K562 (cell line): ENCODE measurements at regions not wholly inside any gene's neighbourhood (a gene's known extent, or its start where the extent isn't known, plus 50 kb on each side); places are given as distances from the start of the nearest gene placed in this dataset.

ENCODE experiments used
- ATAC-seq: fragments of 200-7000 bp; cut with Tn5 transposase; 3 replicates; pipeline ENCODE4 v1.9.1; 2020; ENCODE audit warnings: moderate library complexity
- BruUV-seq: library from RNA; stranded (reverse); fragments of 400-500 nt; replicated peaks from 2 replicates; lab custom pipeline; 2021; lab: Mats Ljungman, UMichigan
- CTCF ChIA-PET: fragments of 300-600 bp; formaldehyde crosslinking; extraction: SDS; loops from one replicate; lab custom pipeline; 2021; ENCODE audit warnings: low intra/inter-chr PET ratio; lab: Yijun Ruan, JAX
- POLR2A ChIA-PET: fragments of 300-600, 350-650 bp; sonication (Branson Sonifier 250); formaldehyde crosslinking; extraction: SDS; loops from one replicate; lab custom pipeline; 2021; ENCODE audit warnings: antibody characterized with exemption, inconsistent platforms; lab: Yijun Ruan, JAX
- DNase-seq, 4 experiments: peaks; one replicate each; pipeline versions ENCODE4 v3.0.0 to v3.0.0-alpha.2; 2011 to 2018; ENCODE audit warnings: low spot score in 3 of 4, mixed read lengths in 3 of 4; ENCODE audit errors: extremely low read depth in 1 of 4
- FAIRE-seq: peaks from 2 replicates; lab custom pipeline; 2011; peaks lifted over from hg19 to GRCh38; lab: Jason Lieb, UNC
- H2AFZ ChIP-seq: 2 replicates; pipeline ENCODE4 v1.6.0; 2011; ENCODE audit warnings: low read depth, low read length, control low read depth, inconsistent platforms
- H3K27ac ChIP-seq: fragments of 200-600 bp; 3 replicates; pipeline ENCODE4 v1.8.0; 2011; ENCODE audit warnings: low read depth, mild to moderate bottlenecking, control low read depth, inconsistent platforms, low read length, moderate library complexity, mixed read lengths; ENCODE audit errors: extremely low read depth
- H3K27me3 ChIP-seq, 2 experiments: fragments of 300-600 bp in 1 of 2; 2 replicates in 1 of 2; 3 replicates in 1 of 2; pipeline versions ENCODE4 v1.6.0 to v1.8.0; 2011; ENCODE audit warnings: inconsistent platforms in 2 of 2, low read length in 2 of 2, mild to moderate bottlenecking in 1 of 2, mixed read lengths in 1 of 2, moderate library complexity in 1 of 2; ENCODE audit not compliant: control insufficient read depth in 2 of 2, insufficient read depth in 2 of 2
- H3K36me3 ChIP-seq: fragments of 300-600 bp; 3 replicates; pipeline ENCODE4 v1.8.0; 2011; ENCODE audit warnings: mild to moderate bottlenecking, low read length, inconsistent platforms; ENCODE audit not compliant: control insufficient read depth, insufficient read depth
- H3K4me1 ChIP-seq, 2 experiments: fragments of 200-600 bp in 1 of 2; replicated peaks in 1 of 2; 2 replicates in 1 of 2; 3 replicates in 1 of 2; pipeline versions ENCODE4 v1.5.1 to v1.8.0; 2011; ENCODE audit warnings: inconsistent platforms in 2 of 2, low read length in 2 of 2, mild to moderate bottlenecking in 1 of 2, mixed read lengths in 1 of 2, moderate library complexity in 1 of 2; ENCODE audit not compliant: control insufficient read depth in 2 of 2, insufficient read depth in 2 of 2
- H3K4me2 ChIP-seq: 2 replicates; pipeline ENCODE4 v1.6.1; 2011; ENCODE audit warnings: low read length, control low read depth, inconsistent platforms, mixed read lengths; ENCODE audit not compliant: insufficient read depth
- H3K4me3 ChIP-seq: fragments of 200-600 bp; sonication (generic), shearing (Covaris generic); 2 replicates; pipeline ENCODE4 v1.5.1; 2016; ENCODE audit warnings: control low read depth, inconsistent platforms
- H3K79me2 ChIP-seq: fragments of 200-600 bp; 3 replicates; pipeline ENCODE4 v1.8.0; 2011; ENCODE audit warnings: low read length, inconsistent platforms; ENCODE audit not compliant: control insufficient read depth, insufficient read depth
- H3K9ac ChIP-seq, 2 experiments: 2 replicates each; pipeline versions ENCODE4 v1.6.0 to v1.6.1; 2011; ENCODE audit warnings: low read depth in 2 of 2, low read length in 2 of 2, control low read depth in 1 of 2, inconsistent platforms in 1 of 2, mild to moderate bottlenecking in 1 of 2, mixed read lengths in 1 of 2; ENCODE audit not compliant: insufficient read depth in 1 of 2
- H3K9me1 ChIP-seq: one replicate; pipeline ENCODE4 v1.6.0; 2011; ENCODE audit warnings: inconsistent platforms, mild to moderate bottlenecking, low read length, moderate library complexity; ENCODE audit not compliant: control insufficient read depth, insufficient read depth
- H3K9me3 ChIP-seq: replicated peaks from 2 replicates; pipeline ENCODE4 v1.5.1; 2011; ENCODE audit warnings: low read depth, low read length, inconsistent platforms; ENCODE audit not compliant: control insufficient read depth, insufficient read depth
- H4K20me1 ChIP-seq: replicated peaks from 2 replicates; pipeline ENCODE4 v1.6.1; 2011; ENCODE audit warnings: low read length, inconsistent platforms, mixed read lengths; ENCODE audit not compliant: control insufficient read depth, insufficient read depth
- BMI1 ChIP-seq: fragments of 150-350 bp; IDR thresholded peaks from 2 replicates; pipeline ENCODE4 v1.6.1; 2014; ENCODE audit warnings: low read length
- CEBPG ChIP-seq, 3 experiments: fragments of 200-800 bp in 1 of 3; sonication (Bioruptor generic) in 1 of 3; sonication (generic) in 1 of 3; formaldehyde crosslinking in 1 of 3; IDR thresholded peaks in 2 of 3; conservative IDR thresholded peaks in 1 of 3; 2 replicates each; pipeline versions ENCODE4 v1.6.1 to v1.8.0; 2016 to 2022; ENCODE audit warnings: missing compliant biosample characterization in 2 of 3, missing genetic modification characterization in 2 of 3, mild to moderate bottlenecking in 1 of 3, missing genetic modification reagents in 1 of 3
- EP400 ChIP-seq: fragments of 450-650 bp; IDR thresholded peaks from 2 replicates; pipeline ENCODE4 v1.6.1; 2017; ENCODE audit warnings: antibody characterized with exemption, mild to moderate bottlenecking, moderate library complexity
- HDAC3 ChIP-seq: fragments of 450-650 bp; IDR thresholded peaks from 2 replicates; pipeline ENCODE4 v1.6.1; 2018; ENCODE audit warnings: borderline replicate concordance, mild to moderate bottlenecking, moderate library complexity; ENCODE audit not compliant: partially characterized antibody
- NCOR1 ChIP-seq: fragments of 450-650 bp; IDR thresholded peaks from 2 replicates; pipeline ENCODE4 v1.6.1; 2016; ENCODE audit warnings: mild to moderate bottlenecking, moderate library complexity
- RBM17 ChIP-seq: fragments of 200-400 bp; formaldehyde crosslinking; IDR thresholded peaks from 2 replicates; pipeline ENCODE4 v1.6.1; 2017; ENCODE audit warnings: low read depth, mild to moderate bottlenecking, low read length, borderline replicate concordance
- SRF ChIP-seq, 2 experiments: fragments of 250-450, 450-650 bp in 1 of 2; sonication (Bioruptor Pico) in 1 of 2; sonication (generic) in 1 of 2; formaldehyde crosslinking; IDR thresholded peaks; 2 replicates each; pipeline versions ENCODE4 v1.5.0 to v1.5.1; 2020 to 2022; ENCODE audit warnings: mild to moderate bottlenecking in 1 of 2, missing genetic modification reagents in 1 of 2
- STAG1 ChIP-seq: sonication (generic); formaldehyde crosslinking; IDR thresholded peaks from 2 replicates; pipeline ENCODE4 v1.5.0; 2020; ENCODE audit warnings: missing genetic modification reagents, borderline replicate concordance
- STAT5B ChIP-seq: fragments of 250-450 bp; sonication (Bioruptor Pico); IDR thresholded peaks from 2 replicates; pipeline ENCODE4 v1.8.0; 2021; ENCODE audit warnings: mild to moderate bottlenecking, inconsistent platforms
- TRIM24 ChIP-seq, 2 experiments: fragments of 450-650 bp; IDR thresholded peaks; 2 replicates each; pipeline ENCODE4 v1.6.1; 2016
- ZEB2 ChIP-seq: fragments of 450-650 bp; IDR thresholded peaks from 2 replicates; pipeline ENCODE4 v1.6.1; 2016
- ZNF184 ChIP-seq: sonication (generic); formaldehyde crosslinking; IDR thresholded peaks from 2 replicates; pipeline ENCODE4 v1.5.0; 2020; ENCODE audit warnings: missing genetic modification reagents
- ZNF23 ChIP-seq: fragments of 250-450 bp; sonication (Bioruptor Pico); IDR thresholded peaks from 2 replicates; pipeline ENCODE4 v1.4.0; 2020; ENCODE audit warnings: mild to moderate bottlenecking
- ZNF384 ChIP-seq: IDR thresholded peaks from 2 replicates; pipeline ENCODE4 v1.6.1; 2012; ENCODE audit warnings: low read depth, low read length, improper control_type of control experiment
- ZNF431 ChIP-seq: sonication (generic); formaldehyde crosslinking; IDR thresholded peaks from 2 replicates; pipeline ENCODE4 v1.8.0; 2022; ENCODE audit warnings: mild to moderate bottlenecking, missing genetic modification reagents
- WGBS: fragments of 100-300 bp; shearing (Covaris generic); methylation state at CpG from one replicate; pipeline ENCODE4 v1.1.6; 2016; ENCODE audit warnings: low coverage, mixed read lengths; ENCODE audit not compliant: insufficient coverage; ENCODE audit errors: missing lambda C conversion rate; 5-methylcytosine and 5-hydroxymethylcytosine counted together
- in situ Hi-C: fragments of 300-500 bp; cut with MboI; formaldehyde crosslinking; loops from 4 replicates; pipeline ENCODE4 v1.15.0; 2018; ENCODE audit warnings: inconsistent platforms, mixed read lengths
- intact Hi-C: fragments of 100-400 bp; cut with micrococcal nuclease; formaldehyde crosslinking; loops from 2 replicates; pipeline ENCODE4 v1.14.2; 2022
- TF ChIP-seq, protein P1 (sequence below): IDR thresholded peaks from 2 replicates; pipeline ENCODE4 v1.6.1; 2012; ENCODE audit warnings: low read depth, low read length, improper control_type of control experiment, borderline replicate concordance
- TF ChIP-seq, protein P2 (sequence below): fragments of 250-450 bp; sonication (Bioruptor Pico); IDR thresholded peaks from 2 replicates; pipeline ENCODE4 v1.9.0; 2021; ENCODE audit warnings: mild to moderate bottlenecking, inconsistent platforms
- TF ChIP-seq, protein P3 (sequence below): fragments of 250-450 bp; sonication (Bioruptor Pico); IDR thresholded peaks from 2 replicates; pipeline ENCODE4 v1.8.0; 2021; ENCODE audit warnings: mild to moderate bottlenecking, moderate library complexity

DNA sequence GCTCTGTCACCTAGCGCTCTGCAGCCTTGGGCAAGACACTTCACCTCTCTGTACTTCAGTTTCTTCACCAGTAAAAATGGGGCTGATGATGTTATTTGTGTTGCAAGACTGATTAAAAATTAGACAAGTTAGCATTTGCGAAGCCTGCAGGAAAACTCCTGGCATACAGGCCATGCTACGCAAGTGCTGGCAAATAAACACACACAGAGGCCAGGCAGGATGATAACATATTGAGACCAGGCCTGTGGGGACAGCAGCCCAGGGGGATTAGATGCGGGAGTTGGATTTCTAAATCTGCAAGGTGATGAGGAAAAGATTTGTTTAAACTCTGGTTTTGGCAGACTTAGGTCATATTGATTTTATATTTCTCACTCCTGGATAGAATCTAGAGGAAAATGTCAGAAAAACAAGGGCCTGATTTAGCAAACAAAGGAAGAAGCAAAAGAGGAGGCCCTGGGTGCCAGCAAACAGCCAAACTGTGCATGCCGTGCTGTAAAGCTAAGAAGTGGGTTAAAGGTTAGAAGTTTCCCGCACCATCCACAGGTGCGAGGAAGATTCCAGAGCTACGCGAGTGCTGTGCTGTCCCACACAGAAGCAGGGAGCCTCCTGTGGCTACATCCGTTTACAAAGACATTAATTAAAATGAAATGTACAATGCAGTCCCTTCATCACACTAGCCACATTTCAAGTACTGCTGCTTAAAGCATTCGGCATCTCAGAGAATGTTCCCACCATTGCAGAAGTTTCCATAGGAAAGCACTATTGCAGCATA is 532.2 kb downstream of the NPHP4 start:
- Histone ChIP-seq H3K27ac (no peak overlapping the region), H3K79me2 (no peaks in the 10 kb centered on the region), H3K4me2 (no peak overlapping the region), H3K9me3 (no peaks in the 10 kb centered on the region), H3K4me1 (no peaks in the 10 kb centered on the region), H4K20me1 (no peaks in the 10 kb centered on the region; the same call in 1 of the 2 replicates), H3K9ac (no peak overlapping the region), H3K9me1 (peaks cover 3% of the 10 kb centered on the region), H2AFZ (no peak overlapping the region), H3K27me3 (peaks cover 0 to 20% of the 10 kb centered on the region in 2 experiments; a peak in 1 of 5 replicates), H3K36me3 (no peaks in the 10 kb centered on the region), H3K4me3 (no peak overlapping the region)
- under 1% methylated on average over 11 of the region's 11 CpGs for WGBS
- CTCF ChIA-PET, result no interaction called here
- in situ Hi-C loops, result no loop called here
- ATAC-seq (no peak), DNase-seq (no peak), FAIRE-seq (no peak)
- intact Hi-C loops, result no loop called here
- no TSS peak for BruUV-seq
- TF ChIP-seq NCOR1 (no peak), ZNF23 (no peak), STAT5B (CRISPR knock-in tag) (no peak), HDAC3 (no peak), RBM17 (no peak), EP400 (no peak), CEBPG (CRISPR knock-in tag; IDR thresholded peaks at IDR 0.05) (no peak), CEBPG (tag; conservative IDR thresholded peaks at IDR 0.05 in 1 of 2, IDR thresholded peaks at IDR 0.05 in 1 of 2) (no peak), ZNF431 (CRISPR knock-in tag) (no peak), TRIM24 (IDR thresholded peaks at IDR 0.05) (no peak), STAG1 (CRISPR knock-in tag) (no peak), BMI1 (no peak), SRF (CRISPR knock-in tag; IDR thresholded peaks at IDR 0.05) (no peak), ZEB2 (no peak), ZNF384 (no peak), ZNF184 (CRISPR knock-in tag) (no peak)
- TF ChIP-seq, protein P1, sequence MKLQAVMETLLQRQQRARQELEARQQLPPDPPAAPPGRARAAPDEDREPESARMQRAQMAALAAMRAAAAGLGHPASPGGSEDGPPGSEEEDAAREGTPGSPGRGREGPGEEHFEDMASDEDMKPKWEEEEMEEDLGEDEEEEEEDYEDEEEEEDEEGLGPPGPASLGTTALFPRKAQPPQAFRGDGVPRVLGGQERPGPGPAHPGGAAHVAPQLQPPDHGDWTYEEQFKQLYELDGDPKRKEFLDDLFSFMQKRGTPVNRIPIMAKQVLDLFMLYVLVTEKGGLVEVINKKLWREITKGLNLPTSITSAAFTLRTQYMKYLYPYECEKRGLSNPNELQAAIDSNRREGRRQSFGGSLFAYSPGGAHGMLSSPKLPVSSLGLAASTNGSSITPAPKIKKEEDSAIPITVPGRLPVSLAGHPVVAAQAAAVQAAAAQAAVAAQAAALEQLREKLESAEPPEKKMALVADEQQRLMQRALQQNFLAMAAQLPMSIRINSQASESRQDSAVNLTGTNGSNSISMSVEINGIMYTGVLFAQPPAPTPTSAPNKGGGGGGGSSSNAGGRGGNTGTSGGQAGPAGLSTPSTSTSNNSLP, result no peak
- TF ChIP-seq, protein P2, sequence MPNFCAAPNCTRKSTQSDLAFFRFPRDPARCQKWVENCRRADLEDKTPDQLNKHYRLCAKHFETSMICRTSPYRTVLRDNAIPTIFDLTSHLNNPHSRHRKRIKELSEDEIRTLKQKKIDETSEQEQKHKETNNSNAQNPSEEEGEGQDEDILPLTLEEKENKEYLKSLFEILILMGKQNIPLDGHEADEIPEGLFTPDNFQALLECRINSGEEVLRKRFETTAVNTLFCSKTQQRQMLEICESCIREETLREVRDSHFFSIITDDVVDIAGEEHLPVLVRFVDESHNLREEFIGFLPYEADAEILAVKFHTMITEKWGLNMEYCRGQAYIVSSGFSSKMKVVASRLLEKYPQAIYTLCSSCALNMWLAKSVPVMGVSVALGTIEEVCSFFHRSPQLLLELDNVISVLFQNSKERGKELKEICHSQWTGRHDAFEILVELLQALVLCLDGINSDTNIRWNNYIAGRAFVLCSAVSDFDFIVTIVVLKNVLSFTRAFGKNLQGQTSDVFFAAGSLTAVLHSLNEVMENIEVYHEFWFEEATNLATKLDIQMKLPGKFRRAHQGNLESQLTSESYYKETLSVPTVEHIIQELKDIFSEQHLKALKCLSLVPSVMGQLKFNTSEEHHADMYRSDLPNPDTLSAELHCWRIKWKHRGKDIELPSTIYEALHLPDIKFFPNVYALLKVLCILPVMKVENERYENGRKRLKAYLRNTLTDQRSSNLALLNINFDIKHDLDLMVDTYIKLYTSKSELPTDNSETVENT (CRISPR knock-in tag), result no peak
- TF ChIP-seq, protein P3, sequence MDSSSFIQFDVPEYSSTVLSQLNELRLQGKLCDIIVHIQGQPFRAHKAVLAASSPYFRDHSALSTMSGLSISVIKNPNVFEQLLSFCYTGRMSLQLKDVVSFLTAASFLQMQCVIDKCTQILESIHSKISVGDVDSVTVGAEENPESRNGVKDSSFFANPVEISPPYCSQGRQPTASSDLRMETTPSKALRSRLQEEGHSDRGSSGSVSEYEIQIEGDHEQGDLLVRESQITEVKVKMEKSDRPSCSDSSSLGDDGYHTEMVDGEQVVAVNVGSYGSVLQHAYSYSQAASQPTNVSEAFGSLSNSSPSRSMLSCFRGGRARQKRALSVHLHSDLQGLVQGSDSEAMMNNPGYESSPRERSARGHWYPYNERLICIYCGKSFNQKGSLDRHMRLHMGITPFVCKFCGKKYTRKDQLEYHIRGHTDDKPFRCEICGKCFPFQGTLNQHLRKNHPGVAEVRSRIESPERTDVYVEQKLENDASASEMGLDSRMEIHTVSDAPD, result no peak
- POLR2A ChIA-PET, result no interaction called here
